ENCODE measurements at regions not wholly inside any gene's neighbourhood (a gene's known extent, or its start where the extent isn't known, plus 50 kb on each side); places are given as distances from the start of the nearest gene placed in this dataset.
"Not testable (repeated sequence)": the region's sequence is repeated elsewhere in the genome, so short reads cannot be mapped to it uniquely, and the experiment has no call there.

DNA sequence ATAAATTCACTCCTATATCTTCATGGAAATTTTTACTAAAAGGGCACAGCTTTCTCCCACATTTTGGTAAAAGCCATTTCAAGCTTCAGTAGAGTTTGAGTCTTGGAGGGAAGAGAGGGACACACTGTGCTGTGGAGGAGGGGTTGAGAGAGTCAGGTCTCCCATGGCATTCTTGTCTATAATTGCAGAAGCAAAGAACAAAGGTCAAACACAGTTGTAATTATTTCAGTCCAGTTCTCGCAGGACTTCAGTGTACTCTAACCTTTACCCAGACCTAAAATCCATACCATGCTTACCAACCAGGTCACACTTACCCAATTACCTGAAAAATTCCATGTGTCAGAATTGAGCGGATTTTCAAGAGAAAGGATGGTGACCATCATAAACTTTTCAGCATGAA lies 298.4 kb downstream of the XPNPEP1 start:
- H3K9me3 ChIP-seq (replicated peaks in 1 of 11), result peaks cover 0 to 16% (median 12%) of the 10 kb centered on the region in 11 experiments; a peak in 15 of 22 replicates
- H3K4me2 ChIP-seq, result peak overlapping the region in 1 of 11 experiments; percentile 17; a peak in 1 of 22 replicates
- H3K4me3 ChIP-seq, result no peak overlapping the region
- H3K27me3 ChIP-seq, result no peaks in the 10 kb centered on the region
- H3K27ac ChIP-seq, result no peak overlapping the region
- no peaks in the 10 kb centered on the region for H3K36me3 ChIP-seq
- peaks cover 7 to 20% (median 18%) of the 10 kb centered on the region in 10 experiments for H3K4me1 ChIP-seq
- no peaks in the 10 kb centered on the region for H4K20me1 ChIP-seq
- no peak for TF ChIP-seq Cebpa-rat (IDR thresholded peaks at IDR 0.05)
- no peak overlapping the region for H3K9ac ChIP-seq

DNA sequence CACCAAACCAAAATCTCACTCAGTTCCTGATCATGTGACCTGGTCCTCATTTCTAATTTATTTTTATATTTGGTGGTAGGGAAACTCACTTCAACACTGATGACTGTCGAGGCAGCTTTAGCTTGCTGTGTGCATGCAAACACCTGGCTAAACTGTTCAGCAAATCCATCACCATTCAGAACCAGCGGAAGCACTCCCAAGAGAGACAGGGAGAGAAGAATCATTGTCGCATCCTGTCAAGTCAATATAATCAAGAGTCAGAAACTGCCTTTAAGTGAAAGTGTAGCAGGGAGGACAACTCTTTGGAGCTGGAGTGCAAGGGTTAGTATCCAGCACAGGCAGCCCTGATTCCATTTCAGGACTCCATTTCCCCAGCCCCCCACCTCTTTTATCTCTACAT lies 300.7 kb downstream of the XPNPEP1 start:
- no peak for TF ChIP-seq Cebpa-rat (IDR thresholded peaks at IDR 0.05)
- Histone ChIP-seq H3K36me3 (no peaks in the 10 kb centered on the region), H3K9ac (no peak overlapping the region), H3K4me2 (peak overlapping the region; percentile 2 to 64 (median 32); a peak in 17 of 22 replicates), H4K20me1 (no peaks in the 10 kb centered on the region), H3K27me3 (no peaks in the 10 kb centered on the region), H3K27ac (no peak overlapping the region), H3K4me3 (no peak overlapping the region), H3K9me3 (replicated peaks in 1 of 11) (peaks cover 0 to 16% (median 12%) of the 10 kb centered on the region in 11 experiments; a peak in 15 of 22 replicates), H3K4me1 (peaks cover 7 to 24% (median 19%) of the 10 kb centered on the region in 10 experiments)

DNA sequence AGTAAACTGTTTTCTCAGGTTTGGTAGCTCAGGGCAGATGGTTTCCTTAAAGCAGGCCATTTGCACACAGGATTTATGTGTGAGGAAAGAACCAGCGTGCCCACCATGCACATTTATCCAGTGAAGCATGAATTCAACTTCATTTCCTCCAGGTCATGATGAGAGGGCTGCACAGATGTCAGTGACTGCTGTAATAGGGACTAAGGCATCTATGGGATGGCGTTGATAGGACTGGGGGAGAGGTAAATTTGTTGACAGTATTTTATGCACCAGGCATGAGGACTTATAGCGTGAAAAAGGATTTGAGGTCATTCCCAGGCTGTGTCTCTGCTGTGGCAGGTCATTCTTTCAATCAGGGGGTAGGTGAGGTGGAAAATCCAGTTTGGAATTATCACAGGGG lies 302.9 kb downstream of the XPNPEP1 start:
- no peak for TF ChIP-seq Cebpa-rat (IDR thresholded peaks at IDR 0.05)
- Histone ChIP-seq H3K9ac (no peak overlapping the region), H3K27ac (no peak overlapping the region), H3K4me1 (peaks cover 24 to 44% (median 37%) of the 10 kb centered on the region in 10 experiments), H4K20me1 (no peaks in the 10 kb centered on the region), H3K9me3 (replicated peaks in 1 of 11) (peaks cover 0 to 16% (median 12%) of the 10 kb centered on the region in 11 experiments; a peak in 15 of 22 replicates), H3K27me3 (no peaks in the 10 kb centered on the region), H3K4me3 (no peak overlapping the region), H3K36me3 (no peaks in the 10 kb centered on the region), H3K4me2 (peak overlapping the region in 6 of 11 experiments; percentile 10 to 44 (median 32); a peak in 9 of 22 replicates)

DNA sequence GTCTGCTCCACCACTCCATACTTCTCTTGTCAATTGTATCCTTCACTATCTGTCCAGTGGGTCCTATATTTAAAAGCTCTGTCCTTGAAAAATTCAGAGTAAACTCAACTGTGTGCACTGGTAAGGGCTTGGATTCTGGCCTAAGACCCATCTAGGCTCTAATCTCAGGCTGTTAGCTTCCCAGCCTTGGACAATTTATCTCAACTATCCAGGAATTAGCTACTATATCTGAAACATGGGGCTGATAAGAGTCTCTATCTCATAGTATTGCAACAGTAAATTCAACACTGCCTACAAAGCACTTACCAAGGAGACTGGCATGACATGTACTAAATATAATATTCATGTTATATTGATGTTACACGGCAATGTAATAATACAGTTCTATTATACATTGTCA lies 303.4 kb downstream of the XPNPEP1 start:
- Histone ChIP-seq H3K9ac (no peak overlapping the region), H4K20me1 (no peaks in the 10 kb centered on the region), H3K4me2 (peak overlapping the region in 1 of 11 experiments; percentile 30; a peak in 1 of 22 replicates), H3K9me3 (replicated peaks in 1 of 11) (peaks cover 0 to 16% (median 13%) of the 10 kb centered on the region in 11 experiments; a peak in 15 of 22 replicates), H3K27ac (no peak overlapping the region), H3K27me3 (no peaks in the 10 kb centered on the region), H3K36me3 (no peaks in the 10 kb centered on the region), H3K4me1 (peaks cover 24 to 44% (median 37%) of the 10 kb centered on the region in 10 experiments), H3K4me3 (no peak overlapping the region)
- TF ChIP-seq Cebpa-rat (IDR thresholded peaks at IDR 0.05), result no peak

DNA sequence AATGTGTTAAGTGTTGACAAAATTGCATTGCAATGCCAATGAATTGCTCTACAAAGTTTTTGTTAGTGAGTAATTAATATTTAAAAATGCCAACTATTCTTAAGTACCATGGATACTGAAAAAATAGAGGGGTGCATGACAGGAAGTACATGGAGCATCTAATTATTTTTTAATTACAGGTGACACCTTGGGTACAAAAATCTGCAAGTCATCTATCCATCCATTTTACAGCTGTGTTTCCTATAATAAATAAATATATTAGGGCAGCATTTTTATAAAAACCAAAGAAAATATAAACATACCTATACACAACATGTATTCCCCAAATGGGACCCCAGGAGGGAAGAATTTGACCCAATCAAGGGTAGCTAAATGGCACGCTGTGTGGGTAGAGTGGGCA lies 304.6 kb downstream of the XPNPEP1 start:
- Histone ChIP-seq H3K9me3 (replicated peaks in 1 of 11) (peaks cover 0 to 18% (median 13%) of the 10 kb centered on the region in 11 experiments; a peak in 15 of 22 replicates), H3K4me1 (peaks cover 24 to 44% (median 37%) of the 10 kb centered on the region in 10 experiments), H3K9ac (no peak overlapping the region), H3K27me3 (no peaks in the 10 kb centered on the region), H4K20me1 (no peaks in the 10 kb centered on the region), H3K36me3 (no peaks in the 10 kb centered on the region), H3K27ac (no peak overlapping the region), H3K4me3 (no peak overlapping the region), H3K4me2 (no peak overlapping the region)
- no peak for TF ChIP-seq Cebpa-rat (IDR thresholded peaks at IDR 0.05)

DNA sequence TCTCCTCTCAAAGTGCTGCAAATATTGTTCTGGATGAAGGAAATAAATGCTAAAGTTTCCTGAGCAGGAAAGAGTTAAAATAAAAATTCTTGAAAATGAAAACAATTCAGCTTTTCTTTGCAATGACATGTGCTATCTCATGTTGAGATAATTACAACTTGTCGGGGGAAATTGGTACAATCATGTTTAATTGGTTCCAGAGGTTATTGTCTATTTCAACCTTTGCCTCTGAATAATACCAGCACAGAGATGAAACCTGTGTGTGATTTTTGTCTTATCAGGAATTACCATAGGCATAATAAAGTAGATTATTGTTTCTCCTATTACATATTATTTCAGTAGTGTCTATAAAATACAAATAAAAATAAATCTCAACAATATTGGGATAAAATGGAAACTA lies 305.0 kb downstream of the XPNPEP1 start:
- Histone ChIP-seq H3K9ac (no peak overlapping the region), H4K20me1 (no peaks in the 10 kb centered on the region), H3K4me3 (no peak overlapping the region), H3K4me1 (peaks cover 24 to 44% (median 37%) of the 10 kb centered on the region in 10 experiments), H3K4me2 (no peak overlapping the region), H3K27ac (no peak overlapping the region), H3K27me3 (no peaks in the 10 kb centered on the region), H3K9me3 (replicated peaks in 1 of 11) (peaks cover 0 to 18% (median 13%) of the 10 kb centered on the region in 11 experiments; a peak in 15 of 22 replicates), H3K36me3 (no peaks in the 10 kb centered on the region)
- TF ChIP-seq Cebpa-rat (IDR thresholded peaks at IDR 0.05), result no peak

DNA sequence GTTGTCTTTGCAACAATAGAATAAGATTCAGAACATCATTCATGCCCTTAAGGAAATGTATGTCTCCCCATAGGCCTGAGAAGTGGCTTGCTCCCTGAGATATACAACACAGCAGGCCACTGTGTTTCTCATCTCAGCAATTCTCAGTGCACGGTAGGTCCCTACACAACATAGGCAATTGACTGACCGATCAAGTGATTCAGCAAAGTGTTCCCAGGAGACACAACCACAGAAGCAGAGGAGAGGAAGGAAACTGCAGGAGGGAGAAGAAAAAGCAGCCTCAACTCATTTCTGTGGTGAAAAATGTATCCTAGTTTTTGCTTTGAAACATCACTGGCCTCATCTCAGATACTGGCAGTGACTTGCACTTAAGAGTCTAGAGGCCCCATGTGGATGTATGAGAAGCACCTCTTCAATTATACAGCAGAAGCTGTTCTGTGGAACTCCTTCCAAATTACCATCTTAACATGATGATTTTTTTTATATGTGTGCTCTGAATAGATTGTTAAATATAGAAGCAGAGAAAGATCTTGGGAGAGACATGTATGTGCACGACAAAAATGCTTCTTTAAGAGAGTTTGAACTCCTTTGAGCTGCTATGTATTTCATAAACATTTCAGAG lies 306.8 kb downstream of the XPNPEP1 start:
- peak overlapping the region; percentile 37 to 78 (median 57) for H3K4me2 ChIP-seq
- no peaks in the 10 kb centered on the region for H3K27me3 ChIP-seq
- peaks cover 15 to 34% (median 27%) of the 10 kb centered on the region in 10 experiments for H3K4me1 ChIP-seq
- H3K9me3 ChIP-seq (replicated peaks in 1 of 11), result peaks cover 0 to 18% (median 10%) of the 10 kb centered on the region in 11 experiments; a peak in 15 of 22 replicates
- H4K20me1 ChIP-seq, result no peaks in the 10 kb centered on the region
- no peaks in the 10 kb centered on the region for H3K36me3 ChIP-seq
- H3K4me3 ChIP-seq, result no peak overlapping the region
- H3K9ac ChIP-seq, result 0 out of 22 replicates have a peak overlapping the region, but pooled peaks of 2 of the 11 experiments have one; percentile 7 to 16
- H3K27ac ChIP-seq, result peak overlapping the region in 3 of 11 experiments; percentile 25 to 57 (median 35); a peak in 6 of 22 replicates
- TF ChIP-seq Cebpa-rat (IDR thresholded peaks at IDR 0.05), result no peak

DNA sequence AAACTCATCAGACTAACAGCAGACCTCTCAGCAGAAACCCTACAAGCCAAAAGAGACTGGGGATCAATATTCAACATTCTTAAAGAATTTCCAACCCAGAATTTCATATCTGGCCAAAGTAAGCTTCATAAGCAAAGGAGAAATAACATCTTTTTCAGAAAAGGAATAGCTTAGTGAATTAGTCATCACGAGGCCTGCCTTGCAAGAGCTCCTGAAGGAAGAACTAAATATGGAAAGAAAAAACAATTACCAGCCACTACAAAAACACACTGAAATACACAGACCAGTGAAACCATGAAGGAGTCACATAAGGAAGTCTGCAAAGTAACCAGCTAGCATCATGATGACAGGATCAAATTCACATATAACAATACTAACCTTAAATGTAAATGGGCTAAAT lies 328.0 kb downstream of the XPNPEP1 start:
- H3K9me3 ChIP-seq (replicated peaks in 1 of 11), result peaks cover 15 to 27% (median 24%) of the 10 kb centered on the region in 11 experiments; a peak in 21 of 22 replicates
- not testable (repeated sequence) for H3K4me2 ChIP-seq, H3K27ac ChIP-seq, H4K20me1 ChIP-seq, H3K27me3 ChIP-seq, H3K4me1 ChIP-seq, H3K36me3 ChIP-seq, H3K4me3 ChIP-seq, H3K9ac ChIP-seq

DNA sequence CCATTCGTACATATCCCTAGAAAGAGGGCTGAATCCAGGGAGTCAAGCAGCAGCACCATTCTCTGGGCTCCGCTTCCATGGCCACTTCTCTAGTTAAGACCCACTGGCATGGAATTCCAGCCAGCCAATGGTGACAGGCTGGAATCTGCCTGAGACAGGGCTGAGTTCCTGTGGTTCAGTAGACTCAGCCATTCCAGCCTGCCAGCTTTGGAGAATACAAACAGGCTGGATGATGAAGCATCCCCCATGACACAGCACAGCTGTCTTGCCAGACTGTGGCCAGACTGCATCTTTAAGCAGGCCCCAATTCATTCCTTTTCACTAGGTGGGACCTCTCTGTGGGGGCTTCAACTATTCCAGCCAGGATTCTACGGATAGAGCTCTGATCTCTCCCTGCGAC lies 329.6 kb downstream of the XPNPEP1 start:
- H3K4me2 ChIP-seq, result no peak overlapping the region
- H3K27me3 ChIP-seq, result no peaks in the 10 kb centered on the region
- no peaks in the 10 kb centered on the region for H4K20me1 ChIP-seq
- H3K27ac ChIP-seq, result no peak overlapping the region
- peaks cover 15 to 27% (median 24%) of the 10 kb centered on the region in 11 experiments; a peak in 21 of 22 replicates for H3K9me3 ChIP-seq (replicated peaks in 1 of 11)
- no peaks in the 10 kb centered on the region for H3K4me1 ChIP-seq
- no peak for TF ChIP-seq Cebpa-rat (IDR thresholded peaks at IDR 0.05)
- no peak overlapping the region for H3K9ac ChIP-seq
- no peak overlapping the region for H3K4me3 ChIP-seq
- H3K36me3 ChIP-seq, result no peaks in the 10 kb centered on the region

DNA sequence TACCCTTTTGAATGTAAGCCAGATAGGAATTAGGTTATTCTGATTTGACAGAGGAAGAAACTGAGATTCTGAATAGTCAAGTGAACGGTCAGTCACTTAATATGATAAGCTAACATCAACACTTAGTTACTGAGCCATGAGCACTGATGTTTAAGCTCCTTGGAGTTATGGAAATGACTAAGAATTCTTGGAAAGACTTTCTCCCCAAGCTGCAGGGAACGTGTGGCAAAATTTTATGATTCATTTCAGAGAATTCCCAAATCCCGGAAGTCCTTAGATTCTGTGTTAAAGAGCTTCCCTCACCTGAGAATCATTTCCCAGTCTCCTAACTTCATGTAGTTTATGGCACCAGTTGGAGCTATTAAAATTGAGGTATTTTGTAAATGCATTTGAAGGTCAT lies 330.9 kb downstream of the XPNPEP1 start:
- peaks cover 8 to 19% (median 15%) of the 10 kb centered on the region in 11 experiments; a peak in 19 of 22 replicates for H3K9me3 ChIP-seq (replicated peaks in 1 of 11)
- H3K36me3 ChIP-seq, result no peaks in the 10 kb centered on the region
- H3K4me3 ChIP-seq, result no peak overlapping the region
- H3K4me2 ChIP-seq, result no peak overlapping the region
- TF ChIP-seq Cebpa-rat (IDR thresholded peaks at IDR 0.05), result no peak
- no peaks in the 10 kb centered on the region for H3K27me3 ChIP-seq
- no peak overlapping the region for H3K9ac ChIP-seq
- no peak overlapping the region for H3K27ac ChIP-seq
- no peaks in the 10 kb centered on the region for H4K20me1 ChIP-seq
- no peaks in the 10 kb centered on the region for H3K4me1 ChIP-seq

Data from BLaER1 treated with 17β-estradiol and CSF1 and Interleukin-3, amounts not matched to agents 10 nM and 100 nM (cell line).